HL-60 (cell line): ENCODE measurements at regions not wholly inside any gene's neighbourhood (a gene's known extent, or its start where the extent isn't known, plus 50 kb on each side); places are given as distances from the start of the nearest gene placed in this dataset.

ENCODE experiments used
- DNase-seq, 2 experiments: peaks; one replicate each; pipeline ENCODE4 v3.0.0-alpha.2; 2010 to 2020; ENCODE audit warnings: low read depth in 1 of 2, low spot score in 1 of 2
- H3K27ac ChIP-seq: fragments of 250-450 bp; sonication (Bioruptor Pico); replicated peaks from 2 replicates; pipeline ENCODE4 v1.5.1; 2020; ENCODE audit warnings: mild to moderate bottlenecking, moderate library complexity
- H3K27me3 ChIP-seq: fragments of 250-450 bp; sonication (Bioruptor Pico); 2 replicates; pipeline ENCODE4 v1.5.1; 2021; ENCODE audit warnings: mild to moderate bottlenecking, moderate library complexity; ENCODE audit not compliant: insufficient read depth, poor library complexity, severe bottlenecking
- H3K4me3 ChIP-seq: replicated peaks from 2 replicates; pipeline ENCODE4 v1.5.1; 2011; ENCODE audit warnings: mild to moderate bottlenecking, control low read depth, low read length; ENCODE audit not compliant: insufficient read depth
- CTCF ChIP-seq: IDR thresholded peaks from one replicate; pipeline ENCODE4 v1.5.1; 2011; ENCODE audit warnings: low read length, control low read depth, inconsistent platforms; ENCODE audit not compliant: insufficient read depth
- GABPA ChIP-seq: IDR thresholded peaks from 2 replicates; pipeline ENCODE4 v1.6.1; 2012; ENCODE audit warnings: low read depth
- POLR2AphosphoS5 ChIP-seq: IDR thresholded peaks from 2 replicates; pipeline ENCODE4 v1.6.1; 2012; ENCODE audit warnings: low read depth
- REST ChIP-seq: IDR thresholded peaks from 2 replicates; pipeline ENCODE4 v1.6.1; 2012; ENCODE audit warnings: low read depth; ENCODE audit not compliant: insufficient replicate concordance
- SPI1 ChIP-seq: IDR thresholded peaks from 2 replicates; pipeline ENCODE4 v1.6.1; 2012; ENCODE audit warnings: low read depth, mild to moderate bottlenecking, borderline replicate concordance

- Histone ChIP-seq H3K4me3 (no peak overlapping the region), H3K27ac (no peak overlapping the region), H3K27me3 (no peaks in the 10 kb centered on the region)
- DNase-seq, result no peak
- TF ChIP-seq SPI1 (no peak), GABPA (no peak), REST (no peak), POLR2AphosphoS5 (no peak), CTCF (no peak)
Measured at GRCh38 chr2:238969857-238970256, 122.0 kb downstream of the TWIST2 start.

- TF ChIP-seq SPI1 (no peak), CTCF (peak; percentile 97), GABPA (no peak), REST (no peak), POLR2AphosphoS5 (no peak)
- Histone ChIP-seq H3K27ac (no peak overlapping the region), H3K27me3 (no peaks in the 10 kb centered on the region), H3K4me3 (no peak overlapping the region)
- peak in 1 of 2 experiments; percentile 26 for DNase-seq
Measured at GRCh38 chr2:238970553-238971081, 122.7 kb downstream of the TWIST2 start.

- Histone ChIP-seq H3K4me3 (no peak overlapping the region), H3K27me3 (no peaks in the 10 kb centered on the region), H3K27ac (no peak overlapping the region)
- TF ChIP-seq POLR2AphosphoS5, result no peak
- TF ChIP-seq CTCF, result no peak
- TF ChIP-seq REST, result no peak
- TF ChIP-seq GABPA, result no peak
- no peak for TF ChIP-seq SPI1
- no peak for DNase-seq
Measured at GRCh38 chr2:238971318-238972145, 123.6 kb downstream of the TWIST2 start.
